GM12878 (cell line): ENCODE measurements at regions not wholly inside any gene's neighbourhood (a gene's known extent, or its start where the extent isn't known, plus 50 kb on each side); places are given as distances from the start of the nearest gene placed in this dataset.

ENCODE experiments used
- ATAC-seq: fragments of 200-7000 bp; cut with Tn5 transposase; 3 replicates; pipeline ENCODE4 v1.9.1; 2020; ENCODE audit warnings: mild to moderate bottlenecking, moderate library complexity
- BruUV-seq: library from RNA; stranded (reverse); fragments of 400-500 nt; replicated peaks from 2 replicates; lab custom pipeline; 2021; lab: Mats Ljungman, UMichigan
- CTCF ChIA-PET: fragments of 300-600 bp; sonication (Branson Sonifier 250); formaldehyde crosslinking; extraction: SDS; loops from one replicate; lab custom pipeline; 2021; ENCODE audit warnings: inconsistent platforms; lab: Yijun Ruan, JAX
- POLR2A ChIA-PET: fragments of 350-600 bp; formaldehyde crosslinking; extraction: SDS; loops from one replicate; lab custom pipeline; 2021; ENCODE audit warnings: inconsistent platforms; lab: Charles Lee
- RAD21 ChIA-PET: fragments of 300-600 bp; sonication (Branson Sonifier 250); formaldehyde crosslinking; loops from one replicate; lab custom pipeline; 2023; ENCODE audit warnings: antibody characterized with exemption; ENCODE audit not compliant: unreplicated experiment; lab: Charles Lee
- SMC1A ChIA-PET: fragments of 300-600 bp; sonication (Branson Sonifier 250); formaldehyde crosslinking; loops from one replicate; lab custom pipeline; 2023; ENCODE audit not compliant: unreplicated experiment, uncharacterized antibody; lab: Charles Lee
- DNase-seq: peaks from one replicate; pipeline ENCODE4 v3.0.0-alpha.2; 2011; ENCODE audit warnings: low read depth, low spot score
- FAIRE-seq: peaks from 3 replicates; lab custom pipeline; 2011; peaks lifted over from hg19 to GRCh38; lab: Jason Lieb, UNC
- H2AFZ ChIP-seq: 2 replicates; pipeline ENCODE4 v1.6.0; 2011; ENCODE audit warnings: low read depth, low read length, control low read depth; ENCODE audit not compliant: control insufficient read depth
- H3K27ac ChIP-seq: 2 replicates; pipeline ENCODE4 v1.5.1; 2011; ENCODE audit warnings: control low read depth; ENCODE audit not compliant: control insufficient read depth, insufficient read depth
- H3K27me3 ChIP-seq, 2 experiments: replicated peaks in 1 of 2; 2 replicates each; pipeline versions ENCODE4 v1.6.0 to v1.6.1; 2011; ENCODE audit warnings: low read length in 1 of 2; ENCODE audit not compliant: control insufficient read depth in 2 of 2, insufficient read depth in 2 of 2
- H3K36me3 ChIP-seq, 2 experiments: 2 replicates each; pipeline ENCODE4 v1.5.1; 2011; ENCODE audit warnings: low read length in 1 of 2; ENCODE audit not compliant: control insufficient read depth in 2 of 2, insufficient read depth in 2 of 2
- H3K4me1 ChIP-seq: 2 replicates; pipeline ENCODE4 v1.6.1; 2011; ENCODE audit warnings: mild to moderate bottlenecking, low read length, moderate library complexity, mixed read lengths; ENCODE audit not compliant: control insufficient read depth, insufficient read depth
- H3K4me2 ChIP-seq: 2 replicates; pipeline ENCODE4 v1.6.0; 2011; ENCODE audit warnings: control low read depth; ENCODE audit not compliant: control insufficient read depth, insufficient read depth
- H3K4me3 ChIP-seq: fragments of 200-600 bp; sonication (generic); 2 replicates; pipeline ENCODE4 v1.5.1; 2016
- H3K79me2 ChIP-seq: 2 replicates; pipeline ENCODE4 v1.6.0; 2011; ENCODE audit warnings: low read length; ENCODE audit not compliant: control insufficient read depth, insufficient read depth
- H3K9ac ChIP-seq: 2 replicates; pipeline ENCODE4 v1.8.0; 2011; ENCODE audit warnings: low read length, control low read depth, mixed read lengths; ENCODE audit not compliant: control insufficient read depth, insufficient read depth
- H3K9me3 ChIP-seq: replicated peaks from 3 replicates; pipeline ENCODE4 v1.5.1; 2011; ENCODE audit warnings: mild to moderate bottlenecking, low read length; ENCODE audit not compliant: control insufficient read depth, insufficient read depth
- H4K20me1 ChIP-seq: 2 replicates; pipeline ENCODE4 v1.6.0; 2011; ENCODE audit not compliant: control insufficient read depth, insufficient read depth
- MEF2B ChIP-seq: fragments of 450-650 bp; IDR thresholded peaks from 2 replicates; pipeline ENCODE4 v1.6.1; 2018; ENCODE audit warnings: mild to moderate bottlenecking, moderate library complexity; ENCODE audit not compliant: partially characterized antibody, poor library complexity, severe bottlenecking
- PML ChIP-seq: IDR thresholded peaks from 2 replicates; pipeline ENCODE4 v1.6.1; 2012; ENCODE audit warnings: low read length, inconsistent platforms
- SIX5 ChIP-seq: IDR thresholded peaks from 2 replicates; pipeline ENCODE4 v1.6.1; 2011; ENCODE audit warnings: mild to moderate bottlenecking, low read depth, low read length, moderate library complexity; ENCODE audit not compliant: severe bottlenecking
- WGBS: methylation state at CpG from one replicate; pipeline ENCODE4 v1.1.6; 2016; ENCODE audit warnings: low lambda C conversion rate; ENCODE audit not compliant: insufficient replicate concordance, insufficient coverage; ENCODE audit errors: missing lambda C conversion rate; 5-methylcytosine and 5-hydroxymethylcytosine counted together
- in situ Hi-C: fragments of 300-500 bp; cut with MboI; formaldehyde crosslinking; loops from 9 replicates; pipeline ENCODE4 v1.14.3; 2018; ENCODE audit warnings: mixed read lengths
- intact Hi-C: fragments of 100-400 bp; cut with micrococcal nuclease; formaldehyde crosslinking; loops from one replicate; pipeline ENCODE4 v1.14.2; 2022; ENCODE audit not compliant: unreplicated experiment
- TF ChIP-seq, protein P1 (sequence below): fragments of 450-650 bp; IDR thresholded peaks from 2 replicates; pipeline ENCODE4 v1.6.1; 2016; ENCODE audit warnings: mild to moderate bottlenecking, moderate library complexity, borderline replicate concordance
- TF ChIP-seq, protein P2 (sequence below): fragments of 450-650 bp; IDR thresholded peaks from 2 replicates; pipeline ENCODE4 v1.6.1; 2017; ENCODE audit warnings: antibody characterized with exemption, mild to moderate bottlenecking, moderate library complexity

GRCh38 chr5:18213666-18214065 lies 579.4 kb downstream of the TAF11L14 start:
- RAD21 ChIA-PET = no interaction called here
- H4K20me1 ChIP-seq = no peaks in the 10 kb centered on the region
- CTCF ChIA-PET = no interaction called here
- no peak overlapping the region for H3K27ac ChIP-seq
- POLR2A ChIA-PET = no interaction called here
- no peak overlapping the region for H2AFZ ChIP-seq
- 12% methylated on average over 4 of the region's 4 CpGs for WGBS
- H3K4me1 ChIP-seq = no peaks in the 10 kb centered on the region
- TF ChIP-seq SIX5 = no peak
- TF ChIP-seq, protein P1, sequence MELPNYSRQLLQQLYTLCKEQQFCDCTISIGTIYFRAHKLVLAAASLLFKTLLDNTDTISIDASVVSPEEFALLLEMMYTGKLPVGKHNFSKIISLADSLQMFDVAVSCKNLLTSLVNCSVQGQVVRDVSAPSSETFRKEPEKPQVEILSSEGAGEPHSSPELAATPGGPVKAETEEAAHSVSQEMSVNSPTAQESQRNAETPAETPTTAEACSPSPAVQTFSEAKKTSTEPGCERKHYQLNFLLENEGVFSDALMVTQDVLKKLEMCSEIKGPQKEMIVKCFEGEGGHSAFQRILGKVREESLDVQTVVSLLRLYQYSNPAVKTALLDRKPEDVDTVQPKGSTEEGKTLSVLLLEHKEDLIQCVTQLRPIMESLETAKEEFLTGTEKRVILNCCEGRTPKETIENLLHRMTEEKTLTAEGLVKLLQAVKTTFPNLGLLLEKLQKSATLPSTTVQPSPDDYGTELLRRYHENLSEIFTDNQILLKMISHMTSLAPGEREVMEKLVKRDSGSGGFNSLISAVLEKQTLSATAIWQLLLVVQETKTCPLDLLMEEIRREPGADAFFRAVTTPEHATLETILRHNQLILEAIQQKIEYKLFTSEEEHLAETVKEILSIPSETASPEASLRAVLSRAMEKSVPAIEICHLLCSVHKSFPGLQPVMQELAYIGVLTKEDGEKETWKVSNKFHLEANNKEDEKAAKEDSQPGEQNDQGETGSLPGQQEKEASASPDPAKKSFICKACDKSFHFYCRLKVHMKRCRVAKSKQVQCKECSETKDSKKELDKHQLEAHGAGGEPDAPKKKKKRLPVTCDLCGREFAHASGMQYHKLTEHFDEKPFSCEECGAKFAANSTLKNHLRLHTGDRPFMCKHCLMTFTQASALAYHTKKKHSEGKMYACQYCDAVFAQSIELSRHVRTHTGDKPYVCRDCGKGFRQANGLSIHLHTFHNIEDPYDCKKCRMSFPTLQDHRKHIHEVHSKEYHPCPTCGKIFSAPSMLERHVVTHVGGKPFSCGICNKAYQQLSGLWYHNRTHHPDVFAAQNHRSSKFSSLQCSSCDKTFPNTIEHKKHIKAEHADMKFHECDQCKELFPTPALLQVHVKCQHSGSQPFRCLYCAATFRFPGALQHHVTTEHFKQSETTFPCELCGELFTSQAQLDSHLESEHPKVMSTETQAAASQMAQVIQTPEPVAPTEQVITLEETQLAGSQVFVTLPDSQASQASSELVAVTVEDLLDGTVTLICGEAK = no peak
- TF ChIP-seq, protein P2, sequence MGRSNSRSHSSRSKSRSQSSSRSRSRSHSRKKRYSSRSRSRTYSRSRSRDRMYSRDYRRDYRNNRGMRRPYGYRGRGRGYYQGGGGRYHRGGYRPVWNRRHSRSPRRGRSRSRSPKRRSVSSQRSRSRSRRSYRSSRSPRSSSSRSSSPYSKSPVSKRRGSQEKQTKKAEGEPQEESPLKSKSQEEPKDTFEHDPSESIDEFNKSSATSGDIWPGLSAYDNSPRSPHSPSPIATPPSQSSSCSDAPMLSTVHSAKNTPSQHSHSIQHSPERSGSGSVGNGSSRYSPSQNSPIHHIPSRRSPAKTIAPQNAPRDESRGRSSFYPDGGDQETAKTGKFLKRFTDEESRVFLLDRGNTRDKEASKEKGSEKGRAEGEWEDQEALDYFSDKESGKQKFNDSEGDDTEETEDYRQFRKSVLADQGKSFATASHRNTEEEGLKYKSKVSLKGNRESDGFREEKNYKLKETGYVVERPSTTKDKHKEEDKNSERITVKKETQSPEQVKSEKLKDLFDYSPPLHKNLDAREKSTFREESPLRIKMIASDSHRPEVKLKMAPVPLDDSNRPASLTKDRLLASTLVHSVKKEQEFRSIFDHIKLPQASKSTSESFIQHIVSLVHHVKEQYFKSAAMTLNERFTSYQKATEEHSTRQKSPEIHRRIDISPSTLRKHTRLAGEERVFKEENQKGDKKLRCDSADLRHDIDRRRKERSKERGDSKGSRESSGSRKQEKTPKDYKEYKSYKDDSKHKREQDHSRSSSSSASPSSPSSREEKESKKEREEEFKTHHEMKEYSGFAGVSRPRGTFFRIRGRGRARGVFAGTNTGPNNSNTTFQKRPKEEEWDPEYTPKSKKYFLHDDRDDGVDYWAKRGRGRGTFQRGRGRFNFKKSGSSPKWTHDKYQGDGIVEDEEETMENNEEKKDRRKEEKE = no peak
- no peak for TF ChIP-seq MEF2B
- TF ChIP-seq PML = no peak
- TF ChIP-seq, all 136 proteins: peak for 0
- Histone ChIP-seq H3K9ac (no peak overlapping the region), H3K36me3 (no peaks in the 10 kb centered on the region), H3K9me3 (no peaks in the 10 kb centered on the region), H3K4me2 (no peak overlapping the region), H3K4me3 (no peak overlapping the region), H3K79me2 (no peaks in the 10 kb centered on the region), H3K27me3 (no peaks in the 10 kb centered on the region)
- SMC1A ChIA-PET = no interaction called here
- no peak for ATAC-seq
- intact Hi-C loops = no loop called here
- no peak for DNase-seq
- in situ Hi-C loops = no loop called here
- FAIRE-seq = no peak
- BruUV-seq = no TSS peak
